PC-3 (cell line): ENCODE measurements at regions not wholly inside any gene's neighbourhood (a gene's known extent, or its start where the extent isn't known, plus 50 kb on each side); places are given as distances from the start of the nearest gene placed in this dataset.
A peak's percentile ranks its signal among the peaks of the same experiment; 100 is the strongest.

ENCODE experiments used
- ATAC-seq: fragments of 200-7000 bp; cut with Tn5 transposase; 2 replicates; pipeline ENCODE4 v1.9.1; 2020; ENCODE audit warnings: mild to moderate bottlenecking, moderate library complexity
- BruUV-seq: library from RNA; stranded (reverse); fragments of 400-500 nt; replicated peaks from 2 replicates; lab custom pipeline; 2021; lab: Mats Ljungman, UMichigan
- CTCF ChIA-PET: fragments of 300-600 bp; sonication (Branson Sonifier 250); formaldehyde crosslinking; loops from one replicate; lab custom pipeline; 2022; ENCODE audit warnings: antibody characterized with exemption; lab: Charles Lee
- POLR2A ChIA-PET: fragments of 300-600 bp; sonication (Branson Sonifier 250); formaldehyde crosslinking; loops from one replicate; lab custom pipeline; 2022; ENCODE audit warnings: antibody characterized with exemption; ENCODE audit not compliant: unreplicated experiment; lab: Charles Lee
- DNase-seq: peaks from one replicate; pipeline ENCODE4 v3.0.0-alpha.2; 2015
- H2AFZ ChIP-seq: fragments of 300-600 bp; sonication (generic); 2 replicates; pipeline ENCODE4 v1.6.0; 2016; ENCODE audit warnings: antibody characterized with exemption, low read length
- H3F3A ChIP-seq: fragments of 300-600 bp; sonication (generic); one replicate; pipeline ENCODE4 v1.6.0; 2017; ENCODE audit warnings: antibody characterized with exemption, low read length, control low read depth, mild to moderate bottlenecking; ENCODE audit not compliant: unreplicated experiment
- H3K27ac ChIP-seq: fragments of 300-600 bp; sonication (generic); 2 replicates; pipeline ENCODE4 v1.5.1; 2016; ENCODE audit warnings: mild to moderate bottlenecking, low read length
- H3K27me3 ChIP-seq: fragments of 300-600 bp; sonication (generic); 2 replicates; pipeline ENCODE4 v1.6.1; 2016; ENCODE audit warnings: low read length, mixed read lengths
- H3K36me3 ChIP-seq: fragments of 300-600 bp; sonication (generic); 2 replicates; pipeline ENCODE4 v1.6.1; 2016; ENCODE audit warnings: low read depth, mixed run types, low read length, mixed read lengths
- H3K4me1 ChIP-seq: fragments of 300-600 bp; sonication (generic); 2 replicates; pipeline ENCODE4 v1.5.1; 2016; ENCODE audit warnings: low read length; ENCODE audit not compliant: insufficient read depth
- H3K4me2 ChIP-seq: fragments of 300-600 bp; sonication (generic); 2 replicates; pipeline ENCODE4 v1.6.0; 2016; ENCODE audit warnings: low read length
- H3K4me3 ChIP-seq: fragments of 300-600 bp; sonication (generic); 2 replicates; pipeline ENCODE4 v1.5.1; 2016; ENCODE audit warnings: mild to moderate bottlenecking, low read length, mixed read lengths
- H3K79me2 ChIP-seq: fragments of 300-600 bp; sonication (generic); 2 replicates; pipeline ENCODE4 v1.6.1; 2017; ENCODE audit warnings: low read length, mixed read lengths
- H3K9ac ChIP-seq: fragments of 300-600 bp; sonication (generic); 2 replicates; pipeline ENCODE4 v1.6.0; 2016; ENCODE audit warnings: mild to moderate bottlenecking, low read length
- H3K9me2 ChIP-seq: fragments of 300-600 bp; sonication (generic); replicated peaks from 2 replicates; pipeline ENCODE4 v1.6.1; 2016; ENCODE audit warnings: mixed run types, low read length, mixed read lengths
- H3K9me3 ChIP-seq: fragments of 300-600 bp; sonication (generic); 2 replicates; pipeline ENCODE4 v1.6.1; 2016; ENCODE audit warnings: low read length, mixed read lengths
- H4K20me1 ChIP-seq: fragments of 300-600 bp; sonication (generic); 2 replicates; pipeline ENCODE4 v1.6.1; 2016; ENCODE audit warnings: low read length, mixed read lengths
- CTCF ChIP-seq: fragments of 300-600 bp; sonication (generic); conservative IDR thresholded peaks from 2 replicates; pipeline ENCODE4 v1.5.1; 2017; ENCODE audit warnings: antibody characterized with exemption, low read depth, mild to moderate bottlenecking, low read length
- EZH2 ChIP-seq: fragments of 300-600 bp; sonication (generic); IDR thresholded peaks from one replicate; pipeline ENCODE4 v1.6.1; 2017; ENCODE audit warnings: antibody characterized with exemption, mild to moderate bottlenecking, low read length; ENCODE audit not compliant: unreplicated experiment
- EZH2phosphoT487 ChIP-seq: fragments of 300-600 bp; sonication (generic); IDR thresholded peaks from 2 replicates; pipeline ENCODE4 v1.6.1; 2018; ENCODE audit warnings: mild to moderate bottlenecking, antibody characterized with exemption, low read length, borderline replicate concordance
- intact Hi-C: fragments of 100-400 bp; cut with micrococcal nuclease; formaldehyde crosslinking; loops from 2 replicates; pipeline ENCODE4 v1.9.0; 2023

GRCh38 chr5:106481374-106481773, 1189.4 kb downstream of the EFNA5 start:
- ATAC-seq (peak; percentile 37; the same call in 1 of the 2 replicates), DNase-seq (no peak)
- H3K27ac ChIP-seq = no peak overlapping the region
- BruUV-seq = no TSS peak
- H3K9ac ChIP-seq = no peak overlapping the region
- no peak overlapping the region for H3K4me2 ChIP-seq
- no peaks in the 10 kb centered on the region for H3K79me2 ChIP-seq
- no peak overlapping the region for H3K4me3 ChIP-seq
- no peak for TF ChIP-seq EZH2phosphoT487
- no peak for TF ChIP-seq CTCF
- no peak for TF ChIP-seq EZH2
- H2AFZ ChIP-seq = 0 out of 2 replicates have a peak overlapping the region, but pooled peaks have one; percentile 40
- no peaks in the 10 kb centered on the region for H3K9me3 ChIP-seq
- no peaks in the 10 kb centered on the region for H3K36me3 ChIP-seq
- H3K27me3 ChIP-seq = no peaks in the 10 kb centered on the region
- no peaks in the 10 kb centered on the region for H3F3A ChIP-seq
- no peaks in the 10 kb centered on the region for H3K9me2 ChIP-seq
- ChIA-PET POLR2A (no interaction called here), CTCF (no interaction called here)
- no peaks in the 10 kb centered on the region for H4K20me1 ChIP-seq
- H3K4me1 ChIP-seq = peaks cover 6% of the 10 kb centered on the region; the same call in 1 of the 2 replicates
- intact Hi-C loops = loop anchor here (10.0 kb wide), 1 partner anchor 207 kb away; no protein-coding TSS in a partner anchor

GRCh38 chr5:106476630-106477029, 1194.1 kb downstream of the EFNA5 start:
- no TSS peak for BruUV-seq
- Histone ChIP-seq H3K9me2 (no peaks in the 10 kb centered on the region), H3K9ac (no peak overlapping the region), H3K9me3 (no peaks in the 10 kb centered on the region), H3K4me2 (no peak overlapping the region), H2AFZ (0 out of 2 replicates have a peak overlapping the region, but pooled peaks have one; percentile 5), H4K20me1 (no peaks in the 10 kb centered on the region), H3K79me2 (no peaks in the 10 kb centered on the region), H3K4me3 (no peak overlapping the region), H3K27ac (no peak overlapping the region), H3K27me3 (no peaks in the 10 kb centered on the region), H3K4me1 (peaks cover 5% of the 10 kb centered on the region; the same call in 1 of the 2 replicates), H3K36me3 (no peaks in the 10 kb centered on the region), H3F3A (no peaks in the 10 kb centered on the region)
- ATAC-seq = no peak
- ChIA-PET CTCF (no interaction called here), POLR2A (no interaction called here)
- DNase-seq = no peak
- intact Hi-C loops = no loop called here
- TF ChIP-seq EZH2phosphoT487 = no peak
- TF ChIP-seq EZH2 = no peak
- no peak for TF ChIP-seq CTCF

GRCh38 chr5:106474066-106474465, 1196.7 kb downstream of the EFNA5 start:
- Histone ChIP-seq H3K4me1 (no peaks in the 10 kb centered on the region), H3K4me2 (no peak overlapping the region), H3K79me2 (no peaks in the 10 kb centered on the region), H3K27me3 (no peaks in the 10 kb centered on the region), H3K27ac (no peak overlapping the region), H3K36me3 (no peaks in the 10 kb centered on the region), H3K9me3 (no peaks in the 10 kb centered on the region), H3F3A (no peaks in the 10 kb centered on the region), H3K4me3 (no peak overlapping the region), H2AFZ (no peak overlapping the region), H3K9me2 (no peaks in the 10 kb centered on the region), H4K20me1 (no peaks in the 10 kb centered on the region), H3K9ac (no peak overlapping the region)
- intact Hi-C loops = no loop called here
- no peak for TF ChIP-seq EZH2phosphoT487
- no peak for TF ChIP-seq CTCF
- no peak for TF ChIP-seq EZH2
- BruUV-seq = no TSS peak
- ChIA-PET POLR2A (no interaction called here), CTCF (no interaction called here)
- DNase-seq = no peak
- no peak for ATAC-seq
